Gastrocnemius medialis (tissue), 4 donors: ENCODE measurements at regions not wholly inside any gene's neighbourhood (a gene's known extent, or its start where the extent isn't known, plus 50 kb on each side); places are given as distances from the start of the nearest gene placed in this dataset.

ENCODE experiments used
- POLR2A ChIP-seq, 2 donors: fragments of 450-650 bp; IDR thresholded peaks; one replicate each; pipeline ENCODE4 v1.6.1; 2017; ENCODE audit warnings: antibody characterized with exemption in 2 of 2, mild to moderate bottlenecking in 2 of 2, moderate library complexity in 2 of 2
- TF ChIP-seq, protein P1 (sequence below), 5 experiments: fragments of 450-650 bp in 3 of 5; fragments of 200-600 bp in 2 of 5; sonication (generic) in 2 of 5; IDR thresholded peaks in 4 of 5; conservative IDR thresholded peaks in 1 of 5; 1 replicate in 4 of 5; 2 replicates in 1 of 5; pipeline ENCODE4 v1.5.1; 2016 to 2019; ENCODE audit warnings: antibody characterized with exemption in 5 of 5, mild to moderate bottlenecking in 3 of 5, moderate library complexity in 3 of 5

DNA sequence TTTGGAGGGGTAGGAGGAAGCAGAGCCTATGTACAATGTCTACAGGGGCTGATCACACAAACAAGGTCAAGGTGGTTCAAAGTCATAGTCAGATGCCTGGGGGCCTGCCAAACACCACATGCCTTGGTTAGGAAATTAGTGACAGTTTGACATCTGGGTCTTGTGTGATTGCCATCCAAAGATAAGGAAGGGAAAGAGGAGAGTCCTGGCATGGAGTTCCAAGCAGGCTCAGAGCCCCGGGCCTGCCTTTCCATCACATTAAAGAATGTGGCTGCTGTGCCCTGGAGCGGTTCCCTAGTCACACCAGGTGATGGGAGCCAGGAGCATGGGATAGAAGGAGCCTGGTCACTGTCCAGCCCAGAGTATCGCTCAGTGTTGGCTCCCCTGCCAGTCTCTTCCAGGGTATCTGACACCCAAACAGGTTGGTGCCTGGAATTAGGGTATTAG, 53.6 kb upstream of the BCL2L14 start:
- TF ChIP-seq, protein P1, sequence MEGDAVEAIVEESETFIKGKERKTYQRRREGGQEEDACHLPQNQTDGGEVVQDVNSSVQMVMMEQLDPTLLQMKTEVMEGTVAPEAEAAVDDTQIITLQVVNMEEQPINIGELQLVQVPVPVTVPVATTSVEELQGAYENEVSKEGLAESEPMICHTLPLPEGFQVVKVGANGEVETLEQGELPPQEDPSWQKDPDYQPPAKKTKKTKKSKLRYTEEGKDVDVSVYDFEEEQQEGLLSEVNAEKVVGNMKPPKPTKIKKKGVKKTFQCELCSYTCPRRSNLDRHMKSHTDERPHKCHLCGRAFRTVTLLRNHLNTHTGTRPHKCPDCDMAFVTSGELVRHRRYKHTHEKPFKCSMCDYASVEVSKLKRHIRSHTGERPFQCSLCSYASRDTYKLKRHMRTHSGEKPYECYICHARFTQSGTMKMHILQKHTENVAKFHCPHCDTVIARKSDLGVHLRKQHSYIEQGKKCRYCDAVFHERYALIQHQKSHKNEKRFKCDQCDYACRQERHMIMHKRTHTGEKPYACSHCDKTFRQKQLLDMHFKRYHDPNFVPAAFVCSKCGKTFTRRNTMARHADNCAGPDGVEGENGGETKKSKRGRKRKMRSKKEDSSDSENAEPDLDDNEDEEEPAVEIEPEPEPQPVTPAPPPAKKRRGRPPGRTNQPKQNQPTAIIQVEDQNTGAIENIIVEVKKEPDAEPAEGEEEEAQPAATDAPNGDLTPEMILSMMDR (IDR thresholded peaks at IDR 0.05 in 4 of 5, conservative IDR thresholded peaks at IDR 0.05 in 1 of 5), result no peak
- TF ChIP-seq POLR2A (IDR thresholded peaks at IDR 0.05), result no peak
